ENCODE measurements at regions not wholly inside any gene's neighbourhood (a gene's known extent, or its start where the extent isn't known, plus 50 kb on each side); places are given as distances from the start of the nearest gene placed in this dataset.

- Histone ChIP-seq H3K4ac (replicated peaks; ENCODE audit: insufficient read length, low read depth, low read length) (no peak overlapping the region), H3K9ac (replicated peaks in 1 of 4; ENCODE audit: extremely low read depth in 1 of 4, low read depth in 3 of 4, low read length in 3 of 4) (no peak overlapping the region), H3K14ac (ENCODE audit: insufficient read length) (no peak overlapping the region), H4K5ac (ENCODE audit: insufficient read length, low read depth, low read length) (no peak overlapping the region), H3K4me2 (ENCODE audit: insufficient read depth in 1 of 2, low read depth in 2 of 2, low read length in 2 of 2) (no peak overlapping the region), H3K79me1 (ENCODE audit: low read depth, low read length) (no peaks in the 10 kb centered on the region), H3K79me2 (ENCODE audit: control insufficient read depth in 1 of 2, insufficient read depth in 2 of 2, low read length in 2 of 2) (no peaks in the 10 kb centered on the region), H4K91ac (replicated peaks; ENCODE audit: insufficient read length, low read length) (no peak overlapping the region), H2AK5ac (ENCODE audit: low read depth, low read length) (no peak overlapping the region), H3K9me3 (ENCODE audit: insufficient read depth in 2 of 2, low read depth in 1 of 2, low read length in 1 of 2) (no peaks in the 10 kb centered on the region), H3K27me3 (replicated peaks in 1 of 4; ENCODE audit: control insufficient read depth in 3 of 4, extremely low read depth in 1 of 4, insufficient read depth in 3 of 4, low read length in 3 of 4) (no peaks in the 10 kb centered on the region), H3K23ac (ENCODE audit: insufficient read length) (no peak overlapping the region), H4K8ac (ENCODE audit: extremely low read depth, insufficient read depth, low read length) (no peak overlapping the region), H3K27ac (ENCODE audit: low read depth, low read length) (no peak overlapping the region), H3K4me1 (replicated peaks in 1 of 4; ENCODE audit: control insufficient read depth in 3 of 4, insufficient read depth in 4 of 4, low read length in 3 of 4) (no peaks in the 10 kb centered on the region), H3K23me2 (ENCODE audit: low read depth, low read length) (no peaks in the 10 kb centered on the region), H3K56ac (replicated peaks; ENCODE audit: insufficient read length, low read depth, low read length) (no peak overlapping the region), H2BK5ac (ENCODE audit: low read depth, low read length) (no peak overlapping the region), H3K36me3 (ENCODE audit: control insufficient read depth in 2 of 4, insufficient read depth in 4 of 4, low read length in 3 of 4) (no peaks in the 10 kb centered on the region), H2BK15ac (ENCODE audit: low read length) (no peak overlapping the region), H3K4me3 (ENCODE audit: extremely low read depth in 1 of 4, insufficient read depth in 2 of 4, low read depth in 3 of 4, low read length in 4 of 4) (no peak overlapping the region), H2BK20ac (ENCODE audit: low read length) (no peak overlapping the region), H2BK12ac (ENCODE audit: low read depth, low read length) (no peak overlapping the region), H2AFZ (ENCODE audit: low read length) (no peak overlapping the region), H4K20me1 (replicated peaks in 1 of 2; ENCODE audit: control insufficient read depth in 1 of 2, insufficient read depth in 2 of 2, low read length in 2 of 2) (no peaks in the 10 kb centered on the region), H2BK120ac (replicated peaks; ENCODE audit: low read depth, low read length) (no peak overlapping the region), H3K18ac (ENCODE audit: extremely low read depth, low read length) (no peak overlapping the region)
- ChIA-PET CTCF (ENCODE audit: partially characterized antibody) (no interaction called here), POLR2A (ENCODE audit: partially characterized antibody) (no interaction called here)
- FAIRE-seq: no peak
- no peak for DNase-seq (ENCODE audit: low read depth in 1 of 2, low spot score in 2 of 2)
- WGBS, 2 experiments (ENCODE audit: extremely low coverage in 1 of 2, insufficient coverage in 1 of 2, insufficient read length in 1 of 2, insufficient replicate concordance in 2 of 2, low coverage in 1 of 2, low lambda C conversion rate in 2 of 2, missing lambda C conversion rate in 1 of 2): 90% methylated on average over 2 of the region's 2 CpGs; no CpG with 5 or more reads in 1 of the 2 experiments
- TF ChIP-seq SIX5 (IDR thresholded peaks at IDR 0.05; ENCODE audit: low read depth, low read length) (no peak), SIN3A (conservative IDR thresholded peaks at IDR 0.05 in 1 of 2, IDR thresholded peaks at IDR 0.05 in 1 of 2; ENCODE audit: low read depth in 1 of 2, low read length in 2 of 2) (no peak), CREB1 (IDR thresholded peaks at IDR 0.05) (no peak), KDM1A (IDR thresholded peaks at IDR 0.05; ENCODE audit: borderline replicate concordance, low read length) (no peak), CBX8 (IDR thresholded peaks at IDR 0.05; ENCODE audit: borderline replicate concordance, low read depth, low read length) (no peak), RBBP5 (IDR thresholded peaks at IDR 0.05; ENCODE audit: borderline replicate concordance, low read depth, low read length) (no peak), POLR2A (IDR thresholded peaks at IDR 0.05; ENCODE audit: control extremely low read depth in 1 of 2, low read depth in 2 of 2, low read length in 2 of 2) (no peak), RAD21 (IDR thresholded peaks at IDR 0.05 in 1 of 2, conservative IDR thresholded peaks at IDR 0.05 in 1 of 2; ENCODE audit: low read depth in 2 of 2, low read length in 2 of 2) (no peak), TEAD4 (IDR thresholded peaks at IDR 0.05; ENCODE audit: low read depth, low read length) (no peak), MAFK (IDR thresholded peaks at IDR 0.05; ENCODE audit: low read depth, low read length) (no peak), POLR2AphosphoS5 (IDR thresholded peaks at IDR 0.05; ENCODE audit: low read depth, low read length) (no peak), RXRA (IDR thresholded peaks at IDR 0.05; ENCODE audit: insufficient read depth, low read depth, low read length) (no peak), RNF2 (IDR thresholded peaks at IDR 0.05; ENCODE audit: borderline replicate concordance, low read depth, low read length, missing control alignments, poor library complexity, severe bottlenecking) (no peak), EGR1 (IDR thresholded peaks at IDR 0.05; ENCODE audit: borderline replicate concordance, low read depth, low read length) (no peak)
- TF ChIP-seq, protein P1, sequence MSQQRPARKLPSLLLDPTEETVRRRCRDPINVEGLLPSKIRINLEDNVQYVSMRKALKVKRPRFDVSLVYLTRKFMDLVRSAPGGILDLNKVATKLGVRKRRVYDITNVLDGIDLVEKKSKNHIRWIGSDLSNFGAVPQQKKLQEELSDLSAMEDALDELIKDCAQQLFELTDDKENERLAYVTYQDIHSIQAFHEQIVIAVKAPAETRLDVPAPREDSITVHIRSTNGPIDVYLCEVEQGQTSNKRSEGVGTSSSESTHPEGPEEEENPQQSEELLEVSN (IDR thresholded peaks at IDR 0.05): no peak
Observed at GRCh38 chr2:210998334-210998733, 441.9 kb downstream of the CPS1 start.
